Activated CD4-positive, alpha-beta T cell treated with anti-CD3 and anti-CD28 coated beads for 24 hours (primary cell): ENCODE measurements at regions not wholly inside any gene's neighbourhood (a gene's known extent, or its start where the extent isn't known, plus 50 kb on each side); places are given as distances from the start of the nearest gene placed in this dataset.

ENCODE experiments used
- DNase-seq, 2 donors: peaks; one replicate each; pipeline ENCODE4 v3.0.0-alpha.2; 2020; ENCODE audit warnings: low read depth in 2 of 2

DNA sequence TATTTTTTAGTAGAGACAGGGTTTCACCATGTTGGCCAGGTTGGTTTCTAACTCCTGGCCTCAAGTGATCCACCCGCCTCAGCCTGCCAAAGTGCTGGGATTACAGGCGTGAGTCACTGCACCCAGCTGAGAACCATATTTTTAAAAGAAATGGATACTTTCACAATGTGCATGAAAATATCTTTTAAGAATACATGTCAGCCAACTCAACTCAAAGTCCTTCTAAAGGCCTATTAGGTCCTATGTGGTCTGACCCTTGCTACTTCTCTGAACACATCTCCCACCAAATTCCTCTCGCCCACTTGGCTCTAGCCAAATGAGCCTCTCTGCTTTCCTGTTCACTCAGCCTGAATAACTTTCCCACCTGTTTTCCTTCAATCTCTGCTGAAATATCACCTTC, 119.6 kb downstream of the MTX2 start:
- DNase-seq, result no peak

DNA sequence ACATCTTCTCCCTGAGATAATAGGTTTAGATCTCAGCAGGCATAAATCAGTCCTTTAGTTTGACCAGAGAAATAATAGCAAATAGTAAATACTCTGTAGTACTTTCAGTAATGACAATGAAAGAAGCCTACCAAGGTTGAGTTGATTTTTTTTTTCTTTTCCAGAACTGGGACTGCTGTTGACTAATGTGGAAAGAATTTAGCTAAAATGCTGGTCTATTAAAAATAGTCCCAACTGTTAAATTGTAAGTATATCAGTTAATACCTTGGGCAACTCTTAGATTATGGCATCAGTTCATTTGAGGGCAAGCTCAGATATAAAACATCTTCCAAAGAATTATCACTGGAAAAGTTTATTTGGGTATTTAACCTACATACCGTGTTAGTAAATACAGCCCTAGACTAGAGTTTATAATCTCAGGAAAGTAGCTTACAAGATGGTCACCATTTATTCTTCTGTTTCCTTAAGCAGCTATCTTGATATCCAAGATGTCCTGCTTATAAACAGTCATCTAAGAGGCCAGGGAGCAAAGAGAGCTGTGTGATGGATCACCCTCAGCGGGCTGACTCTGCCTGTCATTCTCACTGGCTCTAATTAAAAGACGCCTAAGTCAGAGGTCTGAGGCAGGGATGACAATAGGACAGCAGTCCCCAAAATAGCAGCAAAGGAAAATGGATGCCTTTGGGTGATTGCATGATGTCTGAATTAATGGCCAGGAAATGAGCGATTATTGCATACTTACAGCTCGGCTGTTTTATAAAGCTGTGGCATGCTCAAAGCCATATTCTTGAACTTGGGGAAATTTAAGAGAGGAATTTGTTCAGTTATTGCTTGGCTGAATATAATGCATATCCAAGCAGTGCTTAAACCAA, 121.3 kb downstream of the MTX2 start:
- DNase-seq, result no peak

DNA sequence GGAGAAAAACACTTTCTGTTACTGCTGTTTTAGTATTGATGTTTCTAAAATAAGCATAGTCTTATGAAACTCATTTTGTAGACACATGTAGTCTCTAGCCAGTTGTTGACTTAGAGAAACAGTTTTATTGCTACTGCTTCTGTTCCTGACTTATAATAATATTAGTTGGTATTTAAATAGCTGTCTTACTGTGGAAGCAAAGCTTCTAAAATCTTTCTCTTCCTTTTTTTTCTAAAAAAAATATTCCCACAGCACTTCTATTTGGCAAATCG, 121.8 kb downstream of the MTX2 start:
- DNase-seq, result no peak

DNA sequence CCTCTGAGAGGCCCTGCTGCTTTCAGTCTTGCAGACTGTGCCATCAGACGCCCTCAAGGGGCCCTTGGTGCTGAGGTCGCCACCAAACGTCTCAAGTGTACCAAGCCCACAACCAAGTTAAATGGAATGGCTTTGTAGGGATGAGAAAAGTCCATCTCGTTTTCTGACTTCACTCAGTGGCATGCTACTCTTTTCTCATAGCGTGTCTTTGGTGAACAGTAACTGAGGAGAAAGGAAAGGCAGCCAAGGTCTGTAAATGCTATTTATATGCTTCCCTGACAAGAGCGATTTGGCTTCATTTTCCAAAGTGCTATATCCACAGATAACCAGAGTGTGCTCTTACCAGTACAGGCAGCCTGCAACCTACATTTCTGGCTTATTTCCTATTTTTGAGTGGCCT, 123.0 kb downstream of the MTX2 start:
- DNase-seq, result no peak

DNA sequence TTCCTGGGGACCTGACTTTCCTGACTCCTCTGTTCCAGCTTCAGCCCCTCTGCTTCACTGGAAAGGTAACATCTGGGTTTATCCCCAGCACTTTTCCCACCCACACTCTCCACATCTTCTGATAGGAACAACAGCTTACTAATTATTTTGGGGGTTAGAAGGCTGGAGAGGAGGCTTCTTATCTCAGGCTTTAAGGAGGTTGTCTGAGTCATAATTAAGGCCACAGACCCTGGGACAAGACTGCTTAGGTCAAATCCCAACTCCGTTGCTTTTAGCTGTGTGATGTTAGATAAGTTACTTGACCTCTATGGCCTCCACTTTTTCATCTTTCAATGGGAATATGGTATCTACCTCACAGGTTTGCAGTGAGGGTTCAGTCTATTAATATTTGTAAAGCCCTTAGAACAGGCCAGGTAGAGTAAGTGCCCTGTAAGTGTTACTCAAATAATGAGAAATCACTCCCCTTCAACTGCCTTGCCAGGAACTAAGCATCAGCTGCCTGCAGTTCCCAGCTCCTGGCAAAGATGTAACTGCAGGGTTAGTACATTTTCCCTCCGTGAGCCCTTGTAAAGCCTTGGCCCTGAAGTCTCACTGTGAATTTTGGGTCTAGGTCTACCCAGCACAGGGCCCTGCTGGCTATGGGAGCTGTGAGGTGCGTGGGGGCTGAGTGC, 123.6 kb downstream of the MTX2 start:
- DNase-seq, result no peak

DNA sequence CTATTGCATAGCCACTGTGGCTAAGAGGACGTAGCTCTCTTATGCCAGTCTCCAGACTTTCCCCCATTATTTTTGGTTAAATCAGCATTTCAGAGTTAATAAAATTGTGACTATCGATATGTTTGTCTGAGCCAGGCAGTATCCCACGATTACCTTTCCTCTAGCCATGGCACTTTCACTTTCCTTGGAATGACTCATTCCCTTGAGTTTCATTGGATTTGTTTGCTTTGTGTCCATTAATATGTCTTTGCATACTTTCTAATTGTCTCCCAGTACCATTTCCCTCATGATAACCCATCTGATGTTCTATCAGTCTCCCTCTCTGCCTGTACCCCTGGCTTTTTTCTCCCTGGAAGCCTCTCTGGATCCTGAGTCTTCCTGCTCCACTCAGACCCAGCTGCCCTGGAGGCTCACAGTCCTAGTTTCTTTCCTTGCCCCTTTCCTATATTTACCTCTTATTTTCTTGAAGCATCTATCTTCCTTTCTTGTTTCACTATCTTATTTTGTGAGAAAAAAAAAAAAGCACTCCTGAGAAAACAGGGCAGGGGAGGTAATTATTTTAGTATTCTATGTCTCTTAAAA, 126.1 kb downstream of the MTX2 start:
- DNase-seq, result no peak

DNA sequence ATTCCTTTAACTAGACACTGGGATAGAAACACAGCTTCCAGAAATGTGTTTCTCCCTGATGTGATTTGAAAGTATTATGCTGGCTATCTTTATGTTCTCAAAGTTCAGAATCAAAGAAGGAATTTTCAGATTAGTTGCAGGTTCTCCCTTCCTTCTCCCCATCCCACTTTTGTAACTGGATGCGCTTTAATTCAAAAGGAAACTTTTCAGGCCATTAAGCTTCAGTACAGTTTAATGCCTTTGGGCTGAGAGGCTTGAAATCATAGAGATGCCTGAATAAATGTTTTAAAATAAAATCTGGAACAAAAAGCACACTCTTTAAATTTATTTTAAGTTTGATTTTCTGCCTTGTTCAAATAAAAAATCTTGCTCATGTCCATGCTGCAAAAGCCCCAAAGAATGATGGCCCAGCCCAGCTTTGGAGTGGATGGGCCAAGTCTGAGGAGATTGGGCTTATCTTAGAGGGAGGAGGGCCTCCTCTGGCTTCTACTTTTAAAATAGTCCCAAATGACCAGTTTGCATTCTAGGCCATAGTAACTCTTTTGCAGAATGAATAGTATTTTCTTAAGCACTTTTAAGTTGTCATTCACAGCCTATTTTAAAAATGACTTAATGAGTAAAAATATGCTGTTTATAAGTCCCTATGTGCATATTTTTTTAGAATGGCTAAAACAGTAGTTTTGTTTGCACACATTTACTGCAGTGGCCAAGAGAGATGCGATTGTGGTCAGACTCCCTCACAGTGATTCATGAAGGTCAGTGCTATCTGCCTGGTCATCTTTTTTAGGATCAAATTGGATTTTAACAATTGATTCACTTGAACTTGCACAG, 129.2 kb downstream of the MTX2 start:
- DNase-seq, result no peak

DNA sequence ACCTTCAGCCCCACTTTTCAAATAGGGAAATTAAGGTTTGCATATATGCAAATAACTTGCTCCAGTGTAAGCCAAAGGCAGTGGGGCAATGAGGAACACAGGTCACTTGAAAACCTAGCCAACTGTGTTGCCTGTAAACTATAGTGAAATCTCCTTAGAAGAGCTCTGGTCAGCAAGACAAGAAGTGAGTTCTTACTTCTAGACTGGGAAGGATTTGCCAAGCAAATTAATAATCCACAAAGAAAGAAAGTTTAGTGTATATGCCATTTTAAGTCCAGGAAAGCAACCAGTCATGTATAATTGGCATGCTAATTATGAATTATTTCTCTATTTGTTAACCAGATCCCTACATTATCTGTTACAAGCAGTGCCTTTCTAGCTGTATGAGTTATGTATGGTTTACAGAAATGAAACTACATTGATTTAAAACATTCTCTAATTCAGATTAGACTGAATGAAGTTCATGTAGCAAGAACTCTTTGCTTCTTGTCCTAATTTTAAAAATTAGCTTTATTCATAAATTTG, 129.9 kb downstream of the MTX2 start:
- no peak for DNase-seq

DNA sequence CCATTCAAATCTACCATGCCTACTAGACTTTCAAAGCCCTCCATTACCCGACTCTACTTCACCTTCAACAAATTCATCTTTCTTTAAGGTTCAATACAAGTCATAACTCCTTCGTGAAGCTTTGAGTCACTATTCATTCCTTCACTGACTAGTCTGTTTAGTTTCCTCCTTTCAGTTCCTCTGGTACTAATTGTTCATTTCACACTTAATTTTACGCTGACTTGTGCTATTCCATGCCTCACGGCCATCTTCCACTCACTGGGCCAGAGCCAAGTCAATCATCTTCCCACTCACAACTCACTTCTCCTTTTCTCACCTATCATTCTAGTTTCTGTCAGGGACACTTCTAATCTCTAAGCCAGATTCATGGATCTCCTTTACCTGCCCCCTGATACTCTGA, 136.2 kb downstream of the MTX2 start:
- no peak for DNase-seq

DNA sequence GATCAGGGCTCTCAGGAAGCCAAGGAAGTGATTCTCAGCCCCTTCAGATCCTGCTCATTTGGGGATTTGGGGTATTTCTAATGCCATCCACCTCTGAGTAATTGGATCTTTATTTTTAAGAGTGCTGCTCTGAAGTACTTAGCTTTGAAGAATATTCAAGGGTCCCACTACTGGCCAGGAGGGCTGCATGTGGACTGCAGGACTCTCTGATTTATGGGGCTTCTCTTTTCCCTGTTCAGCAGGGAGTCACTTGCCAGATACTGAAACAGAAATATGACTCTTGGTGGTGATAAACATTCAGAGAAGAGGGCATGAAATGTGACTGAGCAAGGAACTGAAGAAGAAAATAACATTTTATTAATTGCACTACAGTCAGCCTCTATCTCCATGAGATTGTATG, 138.5 kb downstream of the MTX2 start:
- DNase-seq, result no peak

DNA sequence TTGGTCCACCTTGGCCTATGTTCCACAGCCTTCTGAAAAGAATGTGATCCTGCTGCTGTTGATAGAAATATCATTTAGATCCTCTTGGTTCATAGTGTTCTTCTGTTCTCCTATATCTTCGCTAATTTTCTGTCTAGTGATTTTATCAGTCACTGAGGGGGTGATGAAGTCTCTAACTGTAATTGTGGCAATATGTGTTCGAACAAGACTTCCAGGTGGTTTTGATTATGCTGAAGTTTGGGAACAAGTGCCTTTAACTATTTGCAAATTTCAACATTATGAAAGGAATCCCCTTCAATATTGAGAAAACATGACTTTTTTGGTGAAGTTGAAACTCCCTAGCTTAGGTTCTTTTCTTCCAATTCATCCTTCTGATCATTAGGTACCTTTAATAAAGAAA, 140.4 kb downstream of the MTX2 start:
- DNase-seq, result no peak

DNA sequence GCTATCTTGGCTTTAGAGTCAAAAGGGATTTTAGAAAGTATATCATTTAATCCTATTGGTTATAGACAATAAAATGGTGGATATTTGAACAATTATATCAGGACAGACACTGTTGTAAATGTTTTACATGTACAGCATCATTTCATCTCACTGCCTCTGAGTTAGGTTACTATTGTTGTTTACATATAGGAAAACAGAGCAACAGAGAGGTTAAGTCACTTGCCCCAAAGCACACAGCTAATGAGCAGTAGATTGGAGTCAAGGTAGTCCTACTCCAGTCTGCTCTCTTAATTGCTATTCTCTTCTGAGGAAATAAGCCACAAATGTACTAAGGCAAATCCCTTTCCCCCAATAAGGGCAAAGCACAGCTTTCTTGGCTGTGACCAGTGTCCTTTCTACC, 142.9 kb downstream of the MTX2 start:
- DNase-seq, result no peak

DNA sequence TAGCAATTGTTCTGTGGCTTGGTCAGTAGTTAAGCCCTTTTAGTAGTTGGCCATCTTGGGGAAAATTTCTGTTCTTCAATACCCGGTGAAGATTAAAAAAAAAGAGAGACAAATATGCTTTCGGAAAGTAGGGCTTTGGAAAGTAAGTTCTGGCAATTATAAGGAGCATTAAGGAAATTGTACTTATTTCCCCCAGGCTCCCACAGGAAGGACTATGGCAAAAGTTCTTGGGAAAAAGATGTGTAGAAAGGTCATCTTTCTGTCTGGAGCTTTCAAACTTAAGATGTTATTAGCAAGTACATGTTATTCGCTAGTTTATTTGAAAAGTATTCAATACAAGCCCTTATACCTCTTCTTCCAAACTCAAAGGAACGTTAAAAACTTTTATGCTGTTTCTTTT, 144.5 kb downstream of the MTX2 start:
- DNase-seq, result no peak

DNA sequence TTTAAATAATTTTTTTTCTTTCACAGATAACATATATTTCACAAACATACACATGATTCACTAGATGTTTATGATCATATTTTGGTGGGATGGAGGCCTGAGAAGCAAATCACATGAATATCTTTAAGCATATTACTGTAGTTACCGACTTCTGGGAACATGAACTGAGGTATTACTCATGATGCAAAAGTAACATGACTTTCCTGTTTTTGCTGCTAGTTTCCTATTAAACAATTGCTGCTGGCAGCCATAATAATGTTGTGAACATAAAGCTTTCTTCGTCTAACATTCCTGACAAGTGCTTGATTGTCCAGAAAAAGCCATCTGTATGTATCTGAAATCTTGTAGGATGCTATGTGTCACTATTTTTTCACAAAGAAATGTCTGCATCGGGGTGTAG, 145.4 kb downstream of the MTX2 start:
- DNase-seq, result no peak

DNA sequence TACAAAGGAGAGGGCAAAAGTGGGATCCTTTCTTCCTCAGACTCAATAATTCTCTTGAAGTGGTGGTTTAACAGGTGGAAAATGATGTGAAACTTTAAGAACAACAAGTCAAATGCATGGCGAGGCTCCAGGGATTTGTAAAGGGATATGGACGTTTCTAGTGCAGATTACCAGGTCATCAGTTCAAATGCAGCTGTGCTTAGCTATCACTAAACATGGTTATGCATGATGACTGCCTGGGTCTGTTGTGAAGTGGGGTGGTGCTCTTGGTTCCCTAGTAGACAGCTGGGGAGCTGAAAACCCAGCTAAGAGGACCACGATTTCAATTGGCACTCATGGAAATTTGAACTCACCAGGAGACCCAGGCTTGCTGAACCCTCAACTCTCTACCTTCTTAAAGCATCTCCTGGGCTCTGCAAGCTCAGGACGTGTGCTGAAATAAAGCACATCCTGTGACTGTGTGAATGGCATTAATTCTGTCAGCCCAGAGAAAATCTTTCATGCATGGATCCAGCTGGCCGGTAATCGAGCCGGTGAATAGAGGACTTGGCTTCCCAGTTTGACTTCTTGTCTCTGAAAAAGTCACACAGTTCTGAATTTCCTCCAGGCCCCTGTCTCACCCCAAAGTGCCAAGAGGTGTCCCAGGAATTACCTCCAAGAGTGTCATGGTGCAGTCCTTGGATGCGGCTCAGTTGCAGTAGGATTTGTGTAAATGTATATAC, 146.1 kb downstream of the MTX2 start:
- DNase-seq, result no peak

DNA sequence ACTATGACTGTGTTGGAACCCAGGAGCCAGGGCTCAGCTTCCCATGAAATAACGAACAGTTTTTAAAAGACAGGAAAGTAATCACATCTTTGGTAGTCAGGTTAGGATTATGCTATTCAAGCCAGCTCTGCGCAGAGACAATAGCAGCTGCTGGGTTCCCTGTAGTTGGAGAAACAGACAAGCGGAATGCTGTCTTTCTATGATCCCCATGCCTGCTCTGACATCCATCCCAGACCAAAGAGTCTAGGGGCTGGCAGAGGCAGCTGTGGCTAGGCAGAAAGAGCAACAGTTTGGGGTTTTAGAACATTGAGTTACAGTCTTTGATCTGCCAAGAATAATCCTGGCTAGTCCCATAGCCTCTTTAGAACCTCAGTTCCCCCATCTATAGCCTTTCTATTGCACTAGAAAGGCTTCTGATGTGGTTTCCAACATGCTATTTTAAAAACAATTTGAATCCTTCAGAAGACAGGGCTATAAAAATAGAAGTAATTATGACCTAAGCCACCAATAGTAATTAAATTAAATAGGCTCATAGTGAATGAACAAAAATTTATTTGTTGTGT, 146.8 kb downstream of the MTX2 start:
- no peak for DNase-seq

DNA sequence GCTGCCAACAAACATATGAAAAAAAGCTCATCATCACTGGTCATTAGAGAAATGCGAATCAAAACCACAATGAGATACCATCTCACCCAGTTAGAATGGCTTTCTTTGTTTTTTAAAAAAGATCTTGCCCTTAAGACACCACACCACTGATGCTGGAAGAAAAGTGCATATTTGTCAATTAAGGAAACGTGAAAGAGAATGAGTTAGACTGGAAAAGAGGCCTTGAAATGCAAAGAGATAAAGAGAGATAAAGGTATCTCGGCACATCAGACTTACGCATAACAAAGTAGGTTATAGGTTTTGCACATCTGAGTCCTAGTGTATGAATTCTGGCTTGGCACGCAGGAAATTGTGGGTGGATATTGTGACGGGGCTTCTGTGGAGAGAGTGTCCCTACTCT, 149.5 kb downstream of the MTX2 start:
- DNase-seq, result no peak

DNA sequence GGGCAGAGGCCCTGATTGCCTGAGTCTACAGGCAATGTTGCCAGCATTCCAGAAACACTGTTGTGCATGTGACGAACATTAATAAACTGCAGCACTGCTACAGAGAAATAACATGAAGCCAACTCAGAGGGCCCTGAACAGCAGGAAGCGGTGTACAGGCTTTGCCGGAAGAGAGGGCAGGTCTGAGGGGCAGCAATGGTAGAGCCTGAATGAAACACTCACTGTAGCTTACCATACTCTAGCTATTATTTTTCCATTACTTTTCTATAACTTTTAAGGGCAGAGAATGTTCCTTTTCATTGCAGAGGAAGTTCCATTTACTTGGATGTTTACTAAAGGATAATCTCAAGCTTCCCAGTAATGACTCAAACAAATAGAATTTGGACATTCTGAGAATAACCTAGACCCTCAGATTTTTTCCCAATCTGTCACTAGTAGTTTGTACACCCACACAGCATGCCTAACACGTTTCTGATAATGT, 150.4 kb downstream of the MTX2 start:
- no peak for DNase-seq

DNA sequence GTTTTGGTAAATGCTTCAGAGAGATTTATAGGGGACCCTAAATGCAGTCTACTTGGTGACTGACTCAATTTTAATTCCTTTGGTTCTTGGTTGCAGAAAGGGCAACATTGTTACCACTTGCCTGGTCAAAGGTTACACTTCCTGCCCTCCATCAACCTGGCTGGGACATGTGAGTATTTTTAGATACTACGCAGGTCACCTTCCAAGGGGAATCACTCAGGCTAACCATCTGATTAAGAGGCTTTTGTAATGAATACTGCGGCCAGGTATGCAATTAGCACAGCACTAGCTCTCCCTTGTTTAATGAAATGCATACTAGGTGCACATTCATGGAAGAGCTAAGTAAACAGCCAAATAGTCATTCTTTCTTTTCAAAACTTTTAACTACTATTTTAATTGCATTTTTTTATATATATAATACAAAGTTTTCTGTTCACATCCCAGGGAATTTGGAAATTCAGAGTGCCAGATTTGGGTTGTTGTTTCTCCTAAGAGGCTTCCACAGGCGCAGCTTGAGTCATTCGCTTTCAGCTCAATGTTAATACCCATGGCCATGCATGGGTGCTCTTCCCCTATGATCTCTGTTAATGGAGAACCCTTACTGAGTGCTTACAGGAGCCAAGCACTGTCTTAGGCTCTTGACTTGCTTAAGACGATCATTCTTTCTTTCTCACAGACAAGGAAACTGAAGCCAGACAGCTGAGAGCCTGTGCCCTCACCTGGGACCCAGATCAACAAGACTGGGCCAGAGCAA, 152.2 kb downstream of the MTX2 start:
- no peak for DNase-seq

DNA sequence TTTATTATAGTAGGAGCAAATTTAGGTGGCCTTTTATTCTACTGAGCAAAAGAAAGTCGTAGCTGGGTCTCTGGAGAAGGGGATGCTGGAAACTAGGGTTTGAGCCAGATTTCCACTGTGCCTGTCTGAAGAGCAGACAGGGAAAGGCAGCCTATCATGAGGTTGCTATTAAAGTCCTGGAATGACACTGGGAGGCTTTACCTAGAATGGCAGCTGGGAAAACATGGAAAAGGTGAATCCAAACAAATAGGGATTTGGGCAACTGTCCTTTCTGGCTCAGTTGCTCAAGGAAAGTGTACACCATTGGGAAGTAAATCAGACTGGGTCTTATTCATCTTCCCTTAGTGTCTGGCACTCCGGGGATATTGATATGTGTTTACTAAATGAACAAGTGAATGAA, 154.6 kb downstream of the MTX2 start:
- no peak for DNase-seq
